ENCODE measurements at regions not wholly inside any gene's neighbourhood (a gene's known extent, or its start where the extent isn't known, plus 50 kb on each side); places are given as distances from the start of the nearest gene placed in this dataset.
A peak's percentile ranks its signal among the peaks of the same experiment; 100 is the strongest.
"Not testable (repeated sequence)": the region's sequence is repeated elsewhere in the genome, so short reads cannot be mapped to it uniquely, and the experiment has no call there.

GRCh38 chr9:13809401-13809800 lies 504.5 kb downstream of the NFIB start:
- DNase-seq = no peak

GRCh38 chr9:13807118-13807517 lies 506.8 kb downstream of the NFIB start:
- DNase-seq = no peak

- no peak for DNase-seq
Measured at GRCh38 chr9:13806714-13807113, 507.2 kb downstream of the NFIB start.

- DNase-seq = no peak
Measured at GRCh38 chr9:13805546-13805945, 508.4 kb downstream of the NFIB start.

GRCh38 chr9:13804532-13804931 lies 509.4 kb downstream of the NFIB start:
- DNase-seq = no peak

- no peak for DNase-seq
Measured at GRCh38 chr9:13800776-13801175, 513.2 kb downstream of the NFIB start.

GRCh38 chr9:13797701-13798100 lies 516.2 kb downstream of the NFIB start:
- DNase-seq = not testable (repeated sequence)

- DNase-seq = no peak
Measured at GRCh38 chr9:13791816-13792215, 512.3 kb upstream of the MPDZ start.

- no peak for DNase-seq
Measured at GRCh38 chr9:13790055-13790454, 510.6 kb upstream of the MPDZ start.

- DNase-seq = peak; percentile 74
Measured at GRCh38 chr9:13787234-13787833, 507.8 kb upstream of the MPDZ start.

GRCh38 chr9:13786711-13787110 lies 507.2 kb upstream of the MPDZ start:
- no peak for DNase-seq

GRCh38 chr9:13786131-13786530 lies 506.6 kb upstream of the MPDZ start:
- peak; percentile 42 for DNase-seq

GRCh38 chr9:13779106-13779505 lies 499.6 kb upstream of the MPDZ start:
- DNase-seq = no peak

- no peak for DNase-seq
Measured at GRCh38 chr9:13778631-13779030, 499.1 kb upstream of the MPDZ start.

- DNase-seq = no peak
Measured at GRCh38 chr9:13770956-13771355, 491.5 kb upstream of the MPDZ start.

GRCh38 chr9:13769641-13770040 lies 490.1 kb upstream of the MPDZ start:
- no peak for DNase-seq

- no peak for DNase-seq
Measured at GRCh38 chr9:13769006-13769405, 489.5 kb upstream of the MPDZ start.

- no peak for DNase-seq
Measured at GRCh38 chr9:13762209-13762608, 482.7 kb upstream of the MPDZ start.

- DNase-seq = no peak
Measured at GRCh38 chr9:13759551-13759950, 480.1 kb upstream of the MPDZ start.

- no peak for DNase-seq
Measured at GRCh38 chr9:13758936-13759335, 479.4 kb upstream of the MPDZ start.

GRCh38 chr9:13756943-13757342 lies 477.5 kb upstream of the MPDZ start:
- no peak for DNase-seq

- DNase-seq = no peak
Measured at GRCh38 chr9:13755551-13755950, 476.1 kb upstream of the MPDZ start.

- no peak for DNase-seq
Measured at GRCh38 chr9:13750639-13751038, 471.1 kb upstream of the MPDZ start.

GRCh38 chr9:13750061-13750460 lies 470.6 kb upstream of the MPDZ start:
- DNase-seq = no peak

- DNase-seq = no peak
Measured at GRCh38 chr9:13746876-13747275, 467.4 kb upstream of the MPDZ start.
